ENCODE measurements at regions not wholly inside any gene's neighbourhood (a gene's known extent, or its start where the extent isn't known, plus 50 kb on each side); places are given as distances from the start of the nearest gene placed in this dataset.
A peak's percentile ranks its signal among the peaks of the same experiment; 100 is the strongest.

- no peak for DNase-seq (ENCODE audit: low spot score)
Measured at GRCh38 chr5:58300346-58300895, 159.5 kb downstream of the PLK2 start.

GRCh38 chr5:58299256-58299655, 160.6 kb downstream of the PLK2 start:
- DNase-seq (ENCODE audit: low spot score): no peak

DNA sequence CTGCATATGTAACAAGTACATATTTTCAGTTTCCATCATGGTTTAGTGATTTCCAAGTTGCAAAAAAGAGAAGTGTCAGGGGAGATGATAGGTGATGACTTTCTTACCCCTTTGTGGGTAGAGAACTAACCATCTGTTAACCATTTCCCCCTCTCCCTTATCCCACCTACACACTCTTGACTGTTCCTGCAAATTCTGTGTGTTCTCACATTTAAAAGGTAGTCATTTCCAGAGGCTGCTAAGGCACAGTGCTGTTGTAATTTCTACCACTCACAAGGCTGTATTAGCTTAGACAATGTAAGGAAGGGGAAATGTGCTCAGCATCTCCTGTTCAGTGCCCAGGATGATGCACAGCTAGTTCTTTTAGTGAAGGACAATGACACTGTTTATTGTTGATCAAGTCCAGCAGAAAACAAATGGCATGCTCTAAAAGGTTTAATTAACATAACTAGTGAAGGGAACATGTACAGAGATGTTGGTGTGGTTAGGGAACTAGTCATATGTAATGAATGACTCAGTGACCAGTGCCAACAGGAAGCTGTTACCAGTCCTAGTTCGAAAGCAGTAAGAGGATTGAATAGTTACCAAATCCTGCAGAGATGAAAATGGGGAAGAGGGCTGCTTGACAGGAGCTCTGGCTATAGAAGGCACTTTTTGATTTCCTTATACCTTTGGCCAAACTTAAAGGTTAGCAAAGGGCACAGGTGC, 165.1 kb downstream of the PLK2 start:
- DNase-seq (ENCODE audit: low spot score): no peak

- DNase-seq (ENCODE audit: low spot score): peak; percentile 44
Measured at GRCh38 chr5:58288275-58288674, 171.6 kb downstream of the PLK2 start.

- no peak for DNase-seq (ENCODE audit: low spot score)
Measured at GRCh38 chr5:58286741-58287140, 173.1 kb downstream of the PLK2 start.

- no peak for DNase-seq (ENCODE audit: low spot score)
Measured at GRCh38 chr5:58285900-58286299, 174.0 kb downstream of the PLK2 start.

DNA sequence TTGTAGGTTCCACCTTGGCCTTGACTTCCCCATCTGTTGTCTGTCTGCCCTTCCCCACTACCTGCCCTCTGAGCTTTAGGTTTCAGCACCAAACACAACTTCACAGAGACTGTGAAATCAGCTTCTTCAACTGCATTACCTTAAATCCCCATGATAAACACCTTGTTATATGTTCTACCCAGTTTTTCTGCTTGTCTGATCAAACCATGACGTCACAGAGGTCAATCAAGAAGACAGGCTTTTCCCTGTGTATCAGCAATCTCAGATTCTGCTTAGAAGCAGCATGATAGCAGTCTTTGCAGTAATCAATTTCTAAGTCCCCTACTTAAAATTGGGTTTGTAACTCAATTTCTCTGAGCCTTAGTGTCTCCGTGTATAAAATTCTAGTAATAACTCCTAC, 175.0 kb downstream of the PLK2 start:
- DNase-seq (ENCODE audit: low spot score): no peak

GRCh38 chr5:58281189-58281588, 178.7 kb downstream of the PLK2 start:
- DNase-seq (ENCODE audit: low spot score): no peak

DNA sequence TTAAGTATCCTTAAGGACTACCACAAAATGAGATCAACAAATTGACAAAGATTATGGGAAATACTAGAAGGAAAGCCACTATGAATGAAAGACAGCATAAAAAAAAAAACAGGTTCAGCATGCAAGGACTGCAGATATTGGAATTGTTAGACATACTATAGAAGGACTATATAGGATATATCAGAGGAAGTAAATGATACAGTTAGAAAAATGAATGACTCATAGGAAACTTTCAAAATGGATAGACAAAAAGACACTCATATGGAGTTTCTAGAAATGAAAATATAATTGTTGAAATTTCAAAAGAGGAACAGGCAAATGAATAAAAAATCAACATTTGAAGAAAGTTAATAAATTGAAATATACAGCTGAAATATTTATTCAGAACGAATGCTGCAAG, 180.6 kb downstream of the PLK2 start:
- DNase-seq (ENCODE audit: low spot score): no peak

DNA sequence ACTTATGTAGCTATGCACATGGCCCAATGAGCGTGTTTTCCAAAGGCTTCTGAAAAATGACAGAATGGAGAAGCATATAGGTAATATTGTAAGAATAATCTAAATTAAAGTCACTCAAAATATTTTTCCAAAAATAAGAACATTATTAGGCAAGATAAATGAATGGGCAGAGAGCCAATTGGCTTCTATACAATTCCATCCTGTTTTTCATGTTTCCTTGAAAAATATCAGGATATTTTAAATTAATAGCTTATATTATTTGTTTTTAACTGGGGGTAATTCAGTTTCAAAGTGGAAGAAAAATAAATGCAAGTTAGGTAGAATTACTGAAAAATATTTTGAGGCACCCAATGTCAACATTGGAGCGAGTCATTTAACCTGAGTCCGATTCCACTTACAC, 183.5 kb downstream of the PLK2 start:
- no peak for DNase-seq (ENCODE audit: low spot score)

- no peak for DNase-seq (ENCODE audit: low spot score)
Measured at GRCh38 chr5:58275516-58275915, 184.4 kb downstream of the PLK2 start.

DNA sequence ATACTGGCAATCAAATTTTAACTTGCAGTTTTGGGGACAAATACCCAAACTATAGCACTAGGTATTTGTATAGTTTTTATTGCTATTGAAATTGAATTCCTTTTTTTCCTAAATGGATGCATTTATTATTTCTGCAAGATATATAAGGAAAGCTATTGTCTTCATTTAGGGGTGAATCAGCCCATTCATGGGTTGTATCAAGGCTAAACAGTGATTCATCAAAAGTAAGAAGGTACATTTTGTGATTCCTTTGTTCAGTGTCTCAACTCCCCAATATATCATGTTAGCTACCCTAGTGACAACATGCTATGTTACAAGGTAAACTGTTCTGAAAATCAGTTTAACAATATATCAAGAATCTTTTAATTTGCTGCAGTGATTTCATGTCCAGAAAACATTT, 185.7 kb downstream of the PLK2 start:
- DNase-seq (ENCODE audit: low spot score): no peak

DNA sequence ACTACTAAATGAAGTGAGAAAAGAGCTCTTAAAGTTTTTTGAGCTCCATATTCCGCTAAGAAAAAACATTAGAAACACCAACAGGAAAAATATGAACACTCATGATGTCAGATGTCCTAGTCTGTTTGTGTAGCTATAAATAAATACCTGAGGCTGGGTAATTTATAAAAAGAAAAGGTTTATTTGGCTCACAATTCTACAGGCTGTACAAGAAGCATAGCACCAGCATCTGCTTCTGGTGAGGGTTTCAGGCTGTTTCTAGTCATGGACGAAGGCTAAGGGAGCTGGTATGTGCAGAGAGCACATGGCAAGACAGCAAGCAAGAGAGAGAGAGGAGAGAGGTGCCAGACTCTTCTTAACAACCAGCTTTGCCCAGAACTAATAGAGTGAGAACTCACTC, 186.2 kb downstream of the PLK2 start:
- DNase-seq (ENCODE audit: low spot score): no peak

GRCh38 chr5:58268268-58268667, 191.6 kb downstream of the PLK2 start:
- peak; percentile 45 for DNase-seq (ENCODE audit: low spot score)

DNA sequence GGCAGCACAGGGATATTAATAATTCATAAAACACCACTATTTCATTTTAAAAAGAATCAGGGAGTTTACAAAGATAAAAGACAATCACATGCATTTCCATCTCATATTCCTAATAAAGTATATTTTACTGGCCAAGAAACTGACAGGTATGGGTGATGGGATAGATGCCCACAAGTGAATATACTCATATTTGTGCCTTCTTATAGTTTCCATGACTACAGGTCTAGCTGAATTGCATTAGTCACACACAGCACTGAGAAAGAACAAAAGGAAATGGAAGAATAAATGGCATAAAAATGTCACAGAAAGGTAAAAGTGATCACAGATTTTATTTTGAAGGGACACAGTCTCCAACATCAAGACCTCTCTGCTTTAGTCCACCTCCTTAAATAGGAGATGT, 193.5 kb downstream of the PLK2 start:
- no peak for DNase-seq (ENCODE audit: low spot score)

DNA sequence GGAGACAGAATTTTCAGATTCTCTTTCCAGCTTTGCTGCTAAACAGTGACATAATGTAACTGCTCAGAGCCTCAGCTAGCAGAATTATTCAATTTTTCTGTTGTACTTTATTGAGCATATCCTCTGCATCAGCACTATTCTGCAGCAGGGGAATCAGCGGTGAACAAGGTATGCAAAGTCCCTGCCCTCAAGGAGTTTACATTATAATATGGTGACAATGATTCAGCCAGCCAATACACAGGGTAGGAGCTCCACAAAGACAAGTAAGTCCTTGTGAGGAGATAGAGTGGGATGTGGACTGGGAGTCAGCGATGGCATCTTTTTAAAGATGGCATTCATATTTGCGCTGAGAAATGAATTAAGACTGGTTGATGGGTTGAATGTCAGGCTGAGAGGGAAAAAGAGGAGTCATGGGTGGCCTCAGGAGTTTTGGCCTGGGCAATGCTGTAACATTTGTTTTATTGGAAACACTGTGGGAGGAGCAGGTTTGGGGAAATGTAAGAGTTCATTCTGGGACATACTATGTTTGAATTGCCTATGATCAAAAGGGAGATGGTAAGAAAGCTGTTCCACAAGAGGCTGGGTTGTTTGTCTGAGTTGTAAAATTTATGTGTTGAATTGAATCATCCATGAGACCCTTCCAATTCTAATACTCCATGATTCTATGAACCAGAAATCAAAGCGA, 194.5 kb downstream of the PLK2 start:
- DNase-seq (ENCODE audit: low spot score): no peak

GRCh38 chr5:58264276-58264675, 195.6 kb downstream of the PLK2 start:
- no peak for DNase-seq (ENCODE audit: low spot score)

DNA sequence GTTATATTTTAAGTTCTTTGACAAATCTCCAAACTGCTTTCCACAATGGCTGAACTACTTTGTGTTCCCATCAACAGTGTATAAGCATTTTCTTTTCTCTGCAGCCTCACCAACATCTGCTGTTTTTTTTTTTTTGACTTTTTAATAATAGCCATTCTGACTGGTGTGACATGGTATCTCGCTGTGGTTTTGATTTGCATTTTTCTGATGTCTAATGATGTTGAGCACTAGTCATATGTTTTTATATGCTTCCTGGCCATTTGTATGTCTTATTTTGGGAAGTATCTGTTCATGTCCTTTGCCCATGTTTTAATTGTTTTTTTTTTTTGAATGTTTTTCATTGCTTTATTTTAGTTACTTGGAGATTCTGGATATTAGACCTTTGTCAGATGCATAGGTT, 196.6 kb downstream of the PLK2 start:
- DNase-seq (ENCODE audit: low spot score): no peak

GRCh38 chr5:58262226-58262625, 197.7 kb downstream of the PLK2 start:
- DNase-seq (ENCODE audit: low spot score): no peak

GRCh38 chr5:58261605-58262004, 198.3 kb downstream of the PLK2 start:
- DNase-seq (ENCODE audit: low spot score): no peak

GRCh38 chr5:58260243-58260642, 199.6 kb downstream of the PLK2 start:
- no peak for DNase-seq (ENCODE audit: low spot score)

- DNase-seq (ENCODE audit: low spot score): peak; percentile 52
Measured at GRCh38 chr5:58259685-58260152, 200.2 kb downstream of the PLK2 start.

Data from HT-29 (cell line).